D341Med (cell line): ENCODE measurements at regions not wholly inside any gene's neighbourhood (a gene's known extent, or its start where the extent isn't known, plus 50 kb on each side); places are given as distances from the start of the nearest gene placed in this dataset.

Experiments used
- DNase-seq: peaks from one replicate; pipeline ENCODE4 v3.0.0; 2012; ENCODE audit warnings: low spot score

GRCh38 chr6:44011350-44011920 lies 115.8 kb downstream of the MRPL14 start:
- no peak for DNase-seq

- no peak for DNase-seq
These were observed 116.6 kb downstream of the MRPL14 start for GRCh38 chr6:44010411-44011349.

- DNase-seq: no peak
These were observed 117.6 kb downstream of the MRPL14 start for GRCh38 chr6:44009425-44010321.

- no peak for DNase-seq
These were observed 118.4 kb downstream of the MRPL14 start for GRCh38 chr6:44008821-44009370.

GRCh38 chr6:44007818-44008621 lies 119.2 kb downstream of the MRPL14 start:
- no peak for DNase-seq

GRCh38 chr6:44006872-44007303 lies 120.4 kb downstream of the MRPL14 start:
- DNase-seq: no peak

GRCh38 chr6:44006123-44006871 lies 121.0 kb downstream of the MRPL14 start:
- DNase-seq: no peak

- no peak for DNase-seq
These were observed 121.7 kb downstream of the MRPL14 start for GRCh38 chr6:44005507-44005903.

GRCh38 chr6:44004625-44005506 lies 122.4 kb downstream of the MRPL14 start:
- DNase-seq: peak; percentile 55

- DNase-seq: no peak
These were observed 123.1 kb downstream of the MRPL14 start for GRCh38 chr6:44004136-44004535.

GRCh38 chr6:44003345-44004061 lies 123.7 kb downstream of the MRPL14 start:
- DNase-seq: peak; percentile 53

DNA sequence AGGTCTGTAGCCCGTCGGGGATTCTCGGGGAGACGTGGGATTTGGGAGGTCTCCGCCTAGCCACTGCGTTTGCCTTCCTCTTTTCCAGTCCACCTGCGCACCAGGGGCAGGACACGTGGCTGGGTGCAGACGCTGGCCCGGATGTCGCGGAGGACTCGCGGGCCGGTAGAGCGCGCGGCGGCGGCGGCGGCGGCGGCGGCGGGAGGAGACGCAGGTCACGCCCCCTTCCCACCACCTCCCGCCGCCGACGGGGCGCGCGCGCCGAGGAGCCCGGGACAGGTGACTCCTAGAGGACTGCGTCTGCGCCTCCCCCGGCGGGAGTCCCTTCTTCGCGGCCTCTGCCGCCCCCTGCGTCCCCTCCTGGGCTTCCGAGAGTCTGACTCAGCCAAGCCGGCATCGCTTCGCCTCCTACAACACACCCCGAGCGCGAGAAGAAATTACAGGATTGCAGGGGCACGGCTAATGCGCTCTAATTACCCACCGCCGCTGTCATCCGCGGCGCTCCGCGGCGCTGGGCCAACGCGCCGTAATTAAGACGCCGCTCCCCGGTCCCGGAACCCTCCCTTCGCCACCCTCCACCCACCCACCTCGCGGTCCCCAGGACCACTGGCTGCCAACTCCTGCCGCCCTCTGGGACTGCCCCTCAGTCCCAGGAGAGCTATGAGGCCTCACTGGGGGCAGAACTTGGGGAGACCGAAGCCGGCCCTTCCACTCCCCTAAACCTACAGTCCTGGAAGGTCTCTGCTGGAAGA lies 124.5 kb downstream of the MRPL14 start:
- DNase-seq: peak; percentile 90

- DNase-seq: peak; percentile 74
These were observed 125.1 kb downstream of the MRPL14 start for GRCh38 chr6:44002067-44002592.

DNA sequence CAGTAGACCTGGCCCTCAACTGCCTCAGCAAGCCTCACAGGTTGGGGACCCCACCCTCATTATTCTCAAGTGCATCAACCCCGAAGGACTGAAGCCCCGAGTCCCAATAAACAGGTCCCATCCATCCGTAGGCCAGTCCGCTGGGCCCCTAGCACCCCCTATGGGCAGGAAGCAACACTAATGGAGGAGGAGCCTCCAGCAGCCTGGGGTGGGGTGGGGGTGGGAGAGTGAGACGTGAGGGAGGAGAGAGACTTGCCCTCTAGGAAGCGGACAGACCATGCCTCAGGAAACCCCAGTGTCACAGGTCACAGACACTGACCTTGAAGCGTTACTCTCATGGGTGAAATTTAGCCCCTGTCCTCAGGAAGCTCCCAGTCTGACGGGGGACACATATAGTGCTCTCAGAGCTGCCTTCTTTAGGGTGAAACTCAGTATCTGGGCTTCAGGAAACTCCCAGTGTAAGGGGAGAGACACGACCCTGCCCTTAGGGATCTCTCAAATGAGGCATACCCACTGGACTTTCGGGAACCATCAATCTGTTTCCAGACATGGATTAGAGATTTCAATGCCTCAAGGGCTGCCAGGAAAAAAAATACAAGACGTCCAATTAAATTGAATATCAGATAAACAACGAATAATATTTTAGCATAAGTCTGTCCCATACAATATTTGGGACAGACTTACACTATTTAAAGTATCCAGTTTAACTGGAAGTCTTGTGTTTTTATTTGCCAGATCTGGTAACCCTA lies 125.8 kb downstream of the MRPL14 start:
- peak; percentile 65 for DNase-seq

GRCh38 chr6:44000164-44000842 lies 126.9 kb downstream of the MRPL14 start:
- no peak for DNase-seq

DNA sequence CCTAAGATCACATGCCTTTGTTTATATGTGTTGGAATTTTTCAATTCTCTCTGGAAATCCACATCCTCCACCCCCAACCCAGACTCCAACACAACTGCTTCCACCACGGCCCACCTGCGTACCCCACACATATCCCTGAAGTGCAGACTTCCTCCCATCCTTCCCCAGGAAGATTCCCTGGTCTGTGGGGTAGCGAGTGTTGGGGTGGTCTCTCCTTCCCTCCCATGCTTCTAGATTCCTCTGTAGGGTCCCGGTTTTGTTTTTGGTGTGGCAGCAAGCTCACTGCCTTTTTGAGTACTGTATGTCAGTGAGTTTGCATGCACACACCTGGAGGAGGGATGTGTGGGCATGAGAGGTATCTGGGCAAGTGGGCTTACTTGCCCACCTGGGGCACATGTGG lies 127.6 kb downstream of the MRPL14 start:
- DNase-seq: no peak
